C4-2B (cell line): ENCODE measurements at regions not wholly inside any gene's neighbourhood (a gene's known extent, or its start where the extent isn't known, plus 50 kb on each side); places are given as distances from the start of the nearest gene placed in this dataset.

Source experiments
- ZFX ChIP-seq: fragments of 450-650 bp; IDR thresholded peaks from 2 replicates; pipeline ENCODE4 v1.6.1; 2017
- TF ChIP-seq, protein P1 (sequence below): fragments of 450-650 bp; conservative IDR thresholded peaks from 2 replicates; pipeline ENCODE4 v1.5.1; 2017; ENCODE audit warnings: mild to moderate bottlenecking

DNA sequence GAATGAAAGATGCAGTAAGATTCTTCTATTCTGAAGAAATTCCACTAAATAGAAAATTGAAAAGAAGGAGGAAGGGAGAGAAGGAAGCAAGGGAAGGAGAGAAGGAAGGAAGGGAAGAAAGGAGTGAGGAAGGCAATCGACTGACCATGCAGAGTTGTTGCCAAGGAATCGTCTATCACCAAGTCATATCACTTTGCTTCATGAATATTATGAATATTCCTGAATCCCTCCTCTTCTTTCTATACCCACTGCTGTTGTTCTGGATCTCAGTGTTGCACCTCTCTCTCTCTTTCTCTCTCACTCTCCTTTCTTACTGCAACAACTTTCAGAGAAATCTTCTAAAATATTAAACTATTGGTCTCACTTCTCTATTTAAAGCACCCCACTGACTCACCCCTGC is 222.4 kb downstream of the IPO8 start:
- TF ChIP-seq, protein P1, sequence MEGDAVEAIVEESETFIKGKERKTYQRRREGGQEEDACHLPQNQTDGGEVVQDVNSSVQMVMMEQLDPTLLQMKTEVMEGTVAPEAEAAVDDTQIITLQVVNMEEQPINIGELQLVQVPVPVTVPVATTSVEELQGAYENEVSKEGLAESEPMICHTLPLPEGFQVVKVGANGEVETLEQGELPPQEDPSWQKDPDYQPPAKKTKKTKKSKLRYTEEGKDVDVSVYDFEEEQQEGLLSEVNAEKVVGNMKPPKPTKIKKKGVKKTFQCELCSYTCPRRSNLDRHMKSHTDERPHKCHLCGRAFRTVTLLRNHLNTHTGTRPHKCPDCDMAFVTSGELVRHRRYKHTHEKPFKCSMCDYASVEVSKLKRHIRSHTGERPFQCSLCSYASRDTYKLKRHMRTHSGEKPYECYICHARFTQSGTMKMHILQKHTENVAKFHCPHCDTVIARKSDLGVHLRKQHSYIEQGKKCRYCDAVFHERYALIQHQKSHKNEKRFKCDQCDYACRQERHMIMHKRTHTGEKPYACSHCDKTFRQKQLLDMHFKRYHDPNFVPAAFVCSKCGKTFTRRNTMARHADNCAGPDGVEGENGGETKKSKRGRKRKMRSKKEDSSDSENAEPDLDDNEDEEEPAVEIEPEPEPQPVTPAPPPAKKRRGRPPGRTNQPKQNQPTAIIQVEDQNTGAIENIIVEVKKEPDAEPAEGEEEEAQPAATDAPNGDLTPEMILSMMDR: no peak
- no peak for TF ChIP-seq ZFX
